HG02642 (cell line): ENCODE measurements at regions not wholly inside any gene's neighbourhood (a gene's known extent, or its start where the extent isn't known, plus 50 kb on each side); places are given as distances from the start of the nearest gene placed in this dataset.

ENCODE experiments used
- ATAC-seq: cut with Tn5 transposase; IDR thresholded peaks from one replicate; pipeline ENCODE4 v1.9.1; 2021; ENCODE audit warnings: mild to moderate bottlenecking; ENCODE audit not compliant: unreplicated experiment, poor library complexity

DNA sequence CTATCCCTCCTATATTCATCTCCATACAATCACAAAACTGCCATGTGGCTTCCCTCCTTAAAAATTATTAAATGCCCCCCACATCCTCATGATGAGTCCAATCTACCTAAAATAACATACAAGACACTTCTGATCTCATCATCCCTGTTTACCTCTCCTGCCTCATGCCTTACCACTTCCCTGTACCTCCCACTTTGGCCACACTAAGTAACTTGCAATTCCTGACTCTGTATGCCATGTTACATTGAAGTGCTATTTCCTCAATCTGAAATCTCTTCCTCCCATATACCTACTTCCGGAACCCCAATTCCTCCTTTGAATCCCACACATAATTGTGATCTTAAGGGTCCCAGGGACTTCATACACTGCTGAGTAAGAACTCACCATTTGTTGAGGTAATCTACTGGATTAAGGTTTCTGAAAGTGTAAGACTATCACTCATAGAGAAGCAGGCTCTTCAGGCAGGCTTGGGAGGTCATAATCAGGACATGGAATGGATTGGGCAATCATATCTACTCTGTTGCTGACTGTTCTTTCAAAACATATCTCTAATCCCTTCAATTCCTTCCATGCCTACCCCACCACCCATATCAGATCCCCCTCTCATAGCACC is 117.6 kb upstream of the PLEKHG7 start:
- no peak for ATAC-seq

DNA sequence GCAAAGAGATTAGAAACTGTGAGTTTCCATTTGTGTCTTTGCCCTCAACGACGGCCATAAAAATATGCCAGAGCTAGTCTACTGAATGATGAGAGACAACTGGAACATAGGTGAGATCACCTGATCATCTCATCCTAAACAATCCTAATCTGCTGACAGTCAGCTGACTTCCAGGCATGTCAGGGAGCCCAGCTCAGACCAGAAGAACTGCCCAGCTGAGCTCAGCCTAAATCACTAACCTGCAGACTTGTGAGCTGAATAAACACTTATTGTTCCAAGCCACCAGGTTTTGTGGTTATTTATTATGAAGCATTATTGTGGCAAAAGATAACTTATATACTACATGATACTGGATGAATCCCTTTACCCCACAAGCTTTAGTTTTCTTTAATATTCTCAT is 118.9 kb upstream of the PLEKHG7 start:
- ATAC-seq: no peak

DNA sequence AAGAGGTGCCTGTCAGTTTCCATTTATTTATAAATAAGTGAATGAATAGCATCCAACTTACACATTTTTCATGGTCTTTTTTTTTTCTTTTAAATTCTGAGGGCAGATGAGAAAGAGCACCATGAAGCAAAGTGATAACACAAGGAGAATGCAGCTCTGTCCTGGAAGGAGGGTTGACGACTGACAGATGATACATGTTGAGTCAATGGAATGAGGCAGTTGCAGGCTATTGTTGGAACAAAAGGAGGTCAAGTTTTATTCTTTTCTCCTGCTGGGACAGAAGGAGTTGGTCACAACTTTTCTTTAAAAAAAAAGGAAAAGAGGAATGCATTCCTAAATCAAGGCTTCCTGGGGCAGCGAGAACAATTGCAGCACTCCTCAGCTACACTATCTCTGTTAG is 119.9 kb upstream of the PLEKHG7 start:
- ATAC-seq: no peak

DNA sequence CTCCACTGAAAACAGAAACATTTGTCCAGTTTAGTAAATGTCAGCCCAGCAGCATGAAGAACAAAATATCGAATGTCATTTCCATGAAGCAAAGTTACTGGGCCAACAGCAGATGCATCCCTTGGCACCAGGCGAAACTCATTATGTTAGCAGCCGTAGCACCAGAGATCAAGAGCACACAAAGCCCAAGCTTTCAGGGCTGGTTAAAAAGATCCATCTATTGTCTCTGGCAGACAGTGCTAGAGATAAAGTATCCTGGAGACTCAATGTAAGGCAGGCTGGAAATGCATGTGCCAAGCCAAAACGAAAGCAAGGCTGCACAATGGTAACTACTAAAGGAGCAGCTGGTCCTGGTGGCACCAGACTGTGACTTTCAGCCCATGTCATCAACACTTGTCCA is 120.3 kb upstream of the PLEKHG7 start:
- ATAC-seq: no peak

DNA sequence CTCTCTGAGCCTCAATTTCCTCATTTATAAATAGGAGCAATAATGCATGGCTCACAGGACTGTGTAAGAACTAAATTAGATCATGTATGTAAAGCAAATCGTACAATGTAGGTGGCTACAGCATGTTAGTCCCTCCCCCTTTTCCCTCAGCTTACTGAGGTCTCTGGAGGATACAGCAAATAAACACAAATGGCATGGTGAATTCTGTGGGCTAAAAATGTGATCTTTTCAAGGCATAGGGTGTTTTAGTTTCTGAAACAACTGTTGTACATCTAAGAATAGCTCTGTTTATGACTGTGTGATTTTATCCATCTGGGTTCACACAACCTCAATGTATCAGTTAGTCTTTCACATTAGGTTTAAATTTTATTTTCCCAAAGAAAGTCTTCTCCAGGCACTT is 121.2 kb upstream of the PLEKHG7 start:
- peak; percentile 69 for ATAC-seq

DNA sequence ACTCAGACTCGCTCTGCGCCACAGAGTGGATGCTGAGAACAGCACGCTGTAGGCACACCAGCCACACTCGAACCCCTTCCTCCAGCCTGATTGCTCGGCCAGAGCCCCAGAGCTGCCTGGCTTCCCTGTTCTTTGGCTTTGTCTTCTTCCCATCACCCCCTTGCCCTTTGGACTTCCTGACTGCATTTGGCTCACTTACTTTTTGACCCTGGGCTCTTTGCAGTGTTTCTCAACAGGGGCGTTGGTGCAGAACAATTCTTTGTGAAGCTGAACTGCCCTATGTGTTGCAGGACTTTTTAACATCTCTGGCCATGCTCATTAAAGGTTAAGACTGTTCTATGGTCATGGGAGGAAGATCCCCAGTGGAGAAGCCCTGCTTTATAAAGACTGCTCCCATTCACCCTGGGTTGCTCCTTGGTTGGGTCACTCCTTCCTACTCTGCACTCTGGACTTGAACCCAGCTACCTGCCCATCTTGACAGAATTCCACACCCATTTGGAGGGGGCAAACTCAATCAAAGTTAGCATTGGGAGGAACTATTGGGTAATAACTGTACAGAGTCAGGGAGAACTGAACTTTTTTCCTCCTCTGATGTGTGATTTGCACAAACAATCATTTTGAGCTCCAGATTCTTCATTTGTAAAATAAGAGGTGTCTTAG is 127.7 kb upstream of the PLEKHG7 start:
- ATAC-seq: no peak

DNA sequence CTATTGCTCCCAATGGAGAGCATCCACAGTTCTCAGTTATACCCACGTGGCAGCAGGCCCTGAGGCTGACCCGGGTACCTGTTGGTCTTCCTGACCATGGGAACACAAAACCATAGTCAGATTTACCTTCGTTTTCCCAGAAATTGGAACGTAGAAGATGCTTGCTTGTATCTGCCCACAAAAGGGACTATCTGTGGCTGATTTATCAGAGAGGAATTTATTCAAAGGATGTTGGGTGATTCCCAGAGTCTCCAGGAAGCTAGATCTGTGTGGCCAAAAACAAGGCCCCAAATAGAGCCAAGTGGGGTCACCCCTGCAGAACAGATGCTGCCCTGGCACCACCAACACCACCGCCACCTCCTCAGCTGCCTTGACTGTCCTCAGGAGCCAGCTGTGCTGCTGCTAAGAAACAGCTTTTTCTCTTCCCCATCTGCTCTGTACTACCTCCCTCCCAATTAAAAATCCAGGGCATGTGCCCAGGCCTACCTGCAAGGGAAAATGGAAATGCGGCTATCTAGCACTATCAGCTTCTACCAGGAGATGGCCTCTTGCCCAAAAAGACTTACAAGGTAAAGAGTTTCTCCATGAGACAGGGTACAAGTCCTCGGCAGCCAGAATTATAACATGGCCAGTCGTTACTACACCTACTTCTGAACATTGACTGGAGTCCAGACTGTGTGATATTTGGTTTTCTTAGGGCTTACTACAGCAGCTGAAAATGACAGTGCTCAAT is 128.6 kb upstream of the PLEKHG7 start:
- ATAC-seq: no peak

DNA sequence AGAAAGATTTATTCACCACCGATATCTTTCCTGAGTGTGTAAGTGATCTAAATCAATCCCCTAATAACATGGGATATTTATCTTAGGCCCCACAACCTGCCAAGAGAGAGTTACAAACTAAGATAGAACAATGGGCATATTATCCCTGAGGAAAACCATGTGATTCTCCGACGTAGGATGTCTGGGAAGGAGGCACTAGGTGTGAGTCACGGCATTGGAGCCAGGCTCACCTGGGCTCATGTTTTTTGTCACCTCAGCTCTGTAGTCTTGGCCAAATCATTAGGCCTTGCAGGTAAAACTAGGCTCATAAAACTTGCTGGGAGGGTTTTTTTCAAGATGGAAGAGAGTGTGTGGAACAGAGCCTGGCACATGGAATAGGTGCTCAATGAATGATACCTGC is 129.7 kb upstream of the PLEKHG7 start:
- ATAC-seq: no peak

DNA sequence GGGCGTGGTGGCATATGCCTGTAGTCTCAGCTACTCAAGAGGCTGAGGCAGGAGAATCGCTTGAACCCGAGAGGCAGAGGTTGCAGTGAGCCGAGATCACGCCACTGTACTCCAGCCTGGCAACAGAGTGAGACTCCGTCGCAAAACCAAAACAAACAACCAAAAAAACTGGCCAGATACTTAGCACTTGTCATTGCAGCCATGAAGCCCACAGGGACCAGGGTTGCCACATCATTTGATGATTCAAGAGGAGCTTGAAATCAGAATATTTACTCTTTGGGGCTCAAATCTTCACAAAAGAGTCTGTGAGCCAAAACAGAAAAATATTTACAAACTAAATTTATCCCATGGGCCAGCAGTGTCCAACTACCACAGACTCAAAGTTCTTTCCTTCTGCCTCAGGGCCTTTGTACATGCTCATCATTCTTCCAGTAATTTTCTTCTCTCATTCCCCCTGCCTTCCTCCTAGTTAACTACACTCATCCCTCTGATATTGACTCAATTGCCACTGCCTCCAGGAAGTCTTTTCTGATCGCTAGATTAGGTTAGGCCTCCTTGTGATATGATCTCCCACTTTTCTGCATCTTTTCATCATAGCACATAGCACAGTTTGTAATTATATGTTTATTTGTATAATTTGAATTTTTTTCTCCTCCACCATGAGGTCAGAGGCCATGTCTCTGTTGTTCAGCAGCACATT is 130.8 kb upstream of the PLEKHG7 start:
- ATAC-seq: no peak

DNA sequence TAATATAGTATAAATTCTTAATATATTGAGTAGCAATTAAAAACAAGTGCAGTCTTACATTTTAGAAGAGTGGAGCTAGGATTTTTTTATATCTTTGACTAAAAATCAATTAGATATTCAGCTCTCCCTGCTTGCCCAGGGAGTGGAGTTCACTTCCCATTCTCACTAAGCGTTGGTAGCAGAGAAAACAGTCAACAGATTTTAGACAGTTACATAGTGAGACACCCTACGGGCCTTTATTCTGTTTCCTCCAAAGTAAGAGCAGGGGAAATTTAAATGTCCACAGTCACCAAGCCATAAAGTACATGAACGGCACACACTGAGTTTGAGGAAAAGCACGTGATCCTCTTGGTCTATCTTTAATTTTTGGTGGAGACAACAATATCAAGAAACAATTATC is 131.6 kb upstream of the PLEKHG7 start:
- no peak for ATAC-seq

DNA sequence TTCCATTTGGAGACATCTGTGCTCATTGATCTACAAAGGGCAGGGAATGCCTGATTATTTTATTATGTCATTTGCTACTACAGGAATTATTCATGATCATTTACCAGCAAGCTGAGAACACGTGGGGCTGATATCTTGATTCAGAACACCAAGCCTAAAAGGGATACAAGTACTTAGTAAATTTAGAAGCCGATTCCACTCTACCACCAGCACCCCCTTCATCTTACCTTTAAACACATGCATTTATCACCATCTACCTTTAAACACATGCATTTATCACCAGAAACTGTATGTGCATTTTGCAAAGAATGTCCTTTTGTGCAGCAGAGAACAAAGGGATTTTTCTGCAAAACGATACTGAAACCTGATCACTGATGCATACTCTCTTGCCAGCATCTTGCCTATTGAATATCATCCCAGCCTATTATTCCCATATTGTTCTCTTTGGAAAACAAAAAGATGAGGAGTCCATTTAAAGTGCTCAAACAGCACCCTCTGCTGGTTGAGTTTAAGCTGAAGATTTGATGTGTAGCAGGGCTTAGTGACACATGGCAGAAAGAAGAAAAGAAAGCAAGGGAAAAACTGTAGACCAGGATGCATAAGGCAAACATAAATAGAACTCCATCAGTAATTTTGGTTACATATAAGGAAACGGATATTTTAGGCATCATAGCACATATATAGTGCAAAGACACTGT is 132.6 kb upstream of the PLEKHG7 start:
- ATAC-seq: peak; percentile 86

DNA sequence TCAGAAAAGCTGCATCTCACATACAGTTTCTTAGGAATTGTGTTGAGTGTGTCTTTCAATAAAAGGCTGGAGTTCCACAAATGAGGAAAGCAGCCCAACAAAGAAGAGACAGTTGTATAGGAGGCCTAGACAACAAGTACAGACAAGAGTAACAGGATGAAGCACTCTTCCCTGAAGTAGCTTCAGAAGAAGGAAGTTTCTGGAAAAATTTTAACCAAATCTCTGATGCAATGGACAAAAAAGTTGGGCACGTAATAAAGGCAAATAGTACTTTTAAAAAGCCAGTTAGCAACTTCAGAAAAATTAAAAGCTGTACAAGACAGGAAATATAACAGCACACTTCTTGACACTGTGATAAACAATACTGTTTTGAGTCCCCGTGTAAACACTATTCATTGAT is 134.1 kb upstream of the PLEKHG7 start:
- ATAC-seq: no peak

DNA sequence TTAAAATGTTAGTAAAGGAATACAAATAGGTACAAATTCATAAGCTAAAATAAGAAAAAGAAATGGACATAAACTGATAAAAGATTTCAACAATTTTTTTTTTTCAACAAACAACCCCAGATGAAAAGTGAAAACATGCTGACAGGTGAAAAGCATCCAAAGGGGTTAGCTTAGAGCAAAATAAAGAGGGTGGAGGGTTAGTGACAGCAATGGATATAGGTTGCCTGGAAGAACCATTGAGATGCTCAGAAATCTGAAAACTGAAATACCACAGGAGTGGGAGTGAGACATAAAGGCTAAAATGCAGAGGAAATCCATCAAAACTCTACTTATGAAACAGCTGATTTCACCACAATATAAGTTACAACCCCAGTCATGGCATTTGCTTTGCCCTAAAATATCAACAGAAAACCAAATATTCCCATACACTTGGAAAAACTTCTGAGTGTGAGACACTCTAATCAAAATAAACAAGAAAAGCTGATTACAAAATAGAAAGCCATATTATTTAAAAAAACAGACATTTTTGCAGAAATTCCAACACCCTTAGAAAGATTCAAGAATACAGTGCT is 136.3 kb upstream of the PLEKHG7 start:
- ATAC-seq: no peak

DNA sequence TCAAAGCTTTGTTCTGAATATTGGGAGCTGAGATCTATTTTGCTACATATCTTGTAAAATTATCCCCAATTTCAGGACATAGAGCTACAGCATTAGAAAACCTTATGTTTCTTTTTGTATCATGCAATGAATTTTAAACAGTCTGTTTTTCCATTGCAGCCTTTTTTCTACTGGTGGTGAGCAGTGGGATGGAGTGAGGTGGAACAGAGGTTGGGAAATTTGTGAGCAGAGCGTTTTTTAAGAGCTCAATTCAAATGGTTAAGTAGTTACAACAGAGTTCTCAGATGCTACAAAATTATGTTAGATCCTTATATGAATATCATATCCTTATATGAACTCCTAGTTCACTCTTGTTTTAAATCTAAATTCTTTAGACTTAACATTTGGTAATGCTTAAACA is 139.0 kb upstream of the PLEKHG7 start:
- no peak for ATAC-seq

DNA sequence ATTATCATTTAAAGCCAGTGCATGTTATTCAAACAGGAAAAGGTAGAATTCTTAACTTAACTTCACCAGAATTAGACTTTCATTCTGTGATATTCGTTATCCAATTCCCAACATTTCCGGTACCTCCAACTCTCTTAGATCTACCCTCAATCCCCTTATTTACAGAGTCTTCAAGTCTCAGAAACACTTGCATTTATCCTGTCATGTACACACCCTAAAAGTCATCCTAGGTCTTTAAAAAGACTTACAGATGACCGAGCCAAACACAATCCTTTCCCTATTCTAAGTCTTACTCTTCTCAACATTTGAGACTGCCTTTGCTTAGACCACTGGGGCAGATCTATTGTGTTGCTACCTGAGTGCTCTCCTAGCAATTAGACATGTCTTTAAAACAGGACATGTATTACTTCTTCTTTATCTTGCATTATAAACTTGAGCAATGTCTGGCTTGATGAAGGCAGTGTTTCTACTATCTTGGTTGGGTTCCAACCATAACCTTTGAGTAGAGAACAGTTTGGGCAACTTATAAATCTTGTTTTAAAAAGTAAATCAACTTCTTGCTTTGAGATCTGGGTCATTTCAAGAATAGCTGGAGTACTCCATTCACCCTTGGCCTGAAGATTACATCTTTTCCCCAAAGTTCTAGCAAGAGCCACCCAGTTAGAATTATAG is 140.6 kb upstream of the PLEKHG7 start:
- ATAC-seq: no peak

DNA sequence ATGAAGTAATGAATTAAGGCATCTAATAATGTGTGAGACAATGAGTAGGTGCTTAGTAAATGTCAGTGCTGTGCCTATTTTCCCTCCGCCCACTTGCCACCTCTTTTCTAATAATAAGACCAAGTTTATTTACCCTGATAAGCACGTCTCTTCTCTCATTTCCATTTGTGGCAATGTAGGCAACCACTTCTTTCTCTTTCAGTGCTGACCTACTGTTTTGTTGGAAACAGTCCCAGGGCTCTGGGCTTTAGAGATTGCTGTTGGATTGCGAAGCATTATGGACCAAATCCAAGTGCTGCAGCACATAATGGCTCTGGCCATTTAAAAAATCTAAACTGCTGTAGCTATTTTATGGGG is 141.3 kb upstream of the PLEKHG7 start:
- ATAC-seq: no peak

DNA sequence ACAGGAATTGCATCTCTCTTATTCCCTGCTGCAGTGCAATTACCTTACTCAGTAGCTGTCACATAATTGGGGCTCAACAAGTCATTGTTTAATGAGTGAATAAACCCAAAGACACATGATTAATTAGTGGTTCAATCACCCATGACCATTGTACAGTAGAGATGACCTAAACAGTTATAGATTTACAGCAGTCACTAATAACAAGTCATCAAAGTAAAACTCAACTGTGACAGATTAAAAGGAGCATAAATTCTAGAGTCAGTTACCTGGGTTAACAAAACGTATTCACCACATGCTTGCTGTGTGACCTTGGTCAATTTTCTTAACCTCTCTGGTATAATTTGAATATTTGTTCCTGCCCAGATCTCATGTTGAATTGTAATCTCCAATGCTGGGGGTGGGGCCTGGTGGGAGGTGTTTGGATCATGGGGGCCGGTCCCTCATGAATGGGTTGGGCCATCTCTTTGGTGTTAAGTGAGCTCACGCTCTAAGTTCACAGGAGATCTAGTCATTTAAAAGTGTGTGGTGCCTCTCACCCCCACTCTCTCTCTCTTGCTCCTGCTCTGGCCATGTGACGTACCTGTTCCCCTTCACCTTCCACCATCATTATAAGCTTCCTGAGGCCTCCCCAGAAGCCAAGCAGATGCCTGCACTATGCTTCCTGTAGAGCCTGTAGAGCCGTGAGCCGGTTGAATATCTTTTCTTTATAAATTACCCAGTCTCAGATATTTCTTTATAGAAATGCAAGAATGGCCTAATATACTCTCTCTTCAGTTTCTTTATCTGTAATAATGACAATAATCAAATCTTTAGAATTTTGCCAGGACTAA is 141.9 kb upstream of the PLEKHG7 start:
- ATAC-seq: no peak

DNA sequence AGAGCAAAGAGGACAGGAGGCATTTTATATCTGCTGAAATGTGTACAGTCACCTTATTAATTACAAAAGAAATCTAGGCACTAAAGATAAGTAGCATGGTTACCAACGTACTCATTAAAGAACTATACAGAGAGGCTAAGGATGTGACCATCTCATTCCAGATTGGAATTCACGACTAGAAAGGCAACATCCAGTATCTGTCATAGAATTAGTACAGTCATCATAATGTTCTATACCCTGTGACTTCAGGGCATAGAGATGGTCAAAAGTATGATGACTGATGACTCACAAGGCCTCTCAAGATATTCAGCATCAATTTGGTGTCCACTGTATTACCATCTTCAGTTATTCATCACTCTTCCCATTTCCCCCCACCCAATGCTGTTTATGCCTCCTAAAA is 144.0 kb upstream of the PLEKHG7 start:
- ATAC-seq: no peak

DNA sequence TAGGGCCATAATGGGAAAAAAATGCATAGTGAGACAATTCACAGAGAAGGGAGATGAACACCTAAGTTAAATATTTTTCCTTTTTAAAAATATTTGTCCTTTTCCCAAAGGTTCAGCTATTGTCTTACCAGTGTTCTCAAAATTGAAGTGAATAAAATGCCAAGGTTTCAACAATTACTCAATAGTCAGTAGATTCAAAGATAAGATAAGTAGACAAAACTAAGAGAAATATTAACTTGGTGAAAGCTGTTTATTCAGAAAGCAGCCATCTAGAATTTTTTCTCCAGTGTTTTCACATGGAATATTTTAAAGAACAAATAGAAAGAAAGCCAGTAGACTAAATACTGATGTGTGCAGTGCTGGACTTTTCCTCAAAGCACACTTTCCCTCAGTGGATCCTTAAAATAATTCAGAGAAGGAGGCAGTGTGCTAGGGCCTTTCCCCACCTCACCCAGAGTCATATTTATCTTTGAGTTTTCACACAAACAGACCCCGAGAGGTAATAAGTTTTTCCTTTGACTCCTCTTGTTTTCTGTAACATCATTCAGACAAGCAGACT is 144.5 kb upstream of the PLEKHG7 start:
- no peak for ATAC-seq
